OCI-LY1 (cell line): ENCODE measurements at regions not wholly inside any gene's neighbourhood (a gene's known extent, or its start where the extent isn't known, plus 50 kb on each side); places are given as distances from the start of the nearest gene placed in this dataset.

Experiments used
- H2AFZ ChIP-seq: fragments of 200-600 bp; sonication (generic), shearing (Covaris generic); 2 replicates; pipeline ENCODE4 v1.6.0; 2014; ENCODE audit warnings: antibody characterized with exemption, mild to moderate bottlenecking, low read length
- H3F3A ChIP-seq: fragments of 200-600 bp; sonication (generic), shearing (Covaris generic); 2 replicates; pipeline ENCODE4 v1.6.0; 2014; ENCODE audit warnings: mild to moderate bottlenecking, antibody characterized with exemption, low read length, moderate library complexity; ENCODE audit not compliant: insufficient read depth
- H3K27ac ChIP-seq: fragments of 200-600 bp; sonication (generic); 2 replicates; pipeline ENCODE4 v1.5.1; 2014; ENCODE audit warnings: low read length, mixed run types, mild to moderate bottlenecking, low read depth; ENCODE audit not compliant: poor library complexity, severe bottlenecking
- H3K27me3 ChIP-seq: fragments of 200-600 bp; sonication (generic); 2 replicates; pipeline ENCODE4 v1.6.0; 2014; ENCODE audit warnings: antibody characterized with exemption, mild to moderate bottlenecking, low read length, moderate library complexity; ENCODE audit not compliant: insufficient read depth
- H3K36me3 ChIP-seq: fragments of 200-600 bp; sonication (generic); 2 replicates; pipeline ENCODE4 v1.6.1; 2014; ENCODE audit warnings: mild to moderate bottlenecking, antibody characterized with exemption, low read length, moderate library complexity, mixed read lengths; ENCODE audit not compliant: insufficient read depth
- H3K4me1 ChIP-seq: fragments of 200-600 bp; sonication (generic); 2 replicates; pipeline ENCODE4 v1.5.1; 2014; ENCODE audit warnings: mild to moderate bottlenecking, low read length, moderate library complexity; ENCODE audit not compliant: insufficient read depth, severe bottlenecking
- H3K4me2 ChIP-seq: fragments of 200-600 bp; sonication (generic), shearing (Covaris generic); 2 replicates; pipeline ENCODE4 v1.6.1; 2014; ENCODE audit warnings: low read length
- H3K4me3 ChIP-seq: fragments of 200-600 bp; sonication (generic); 2 replicates; pipeline ENCODE4 v1.5.1; 2014; ENCODE audit warnings: low read length, low read depth, mild to moderate bottlenecking, mixed read lengths; ENCODE audit not compliant: poor library complexity, severe bottlenecking
- H3K79me2 ChIP-seq: fragments of 200-600 bp; shearing (Covaris generic); 2 replicates; pipeline ENCODE4 v1.6.1; 2016; ENCODE audit warnings: mixed run types, low read length, mixed read lengths; ENCODE audit not compliant: insufficient read depth
- H3K9ac ChIP-seq: fragments of 200-600 bp; sonication (generic), shearing (Covaris generic); 2 replicates; pipeline ENCODE4 v1.6.1; 2014; ENCODE audit warnings: mild to moderate bottlenecking, low read length, mixed read lengths
- H3K9me2 ChIP-seq: fragments of 200-600 bp; sonication (generic), shearing (Covaris generic); 2 replicates; pipeline ENCODE4 v1.6.1; 2014; ENCODE audit warnings: low read depth, mild to moderate bottlenecking, low read length, mixed read lengths
- H3K9me3 ChIP-seq: fragments of 200-600 bp; shearing (Covaris generic); 2 replicates; pipeline ENCODE4 v1.6.1; 2014; ENCODE audit warnings: low read length, mixed read lengths
- H4K20me1 ChIP-seq: fragments of 200-600 bp; sonication (generic), shearing (Covaris generic); 2 replicates; pipeline ENCODE4 v1.6.0; 2016; ENCODE audit warnings: mild to moderate bottlenecking, low read length; ENCODE audit not compliant: insufficient read depth
- CTCF ChIP-seq: fragments of 200-600 bp; sonication (generic), shearing (Covaris generic); IDR thresholded peaks from 2 replicates; pipeline ENCODE4 v1.5.1; 2017; ENCODE audit warnings: mild to moderate bottlenecking, antibody characterized with exemption, low read length, moderate library complexity, mixed read lengths
- EZH2 ChIP-seq: fragments of 200-600 bp; sonication (generic), shearing (Covaris generic); IDR thresholded peaks from 2 replicates; pipeline ENCODE4 v1.8.0; 2017; ENCODE audit warnings: borderline replicate concordance, mixed run types, mild to moderate bottlenecking, antibody characterized with exemption, low read length, moderate library complexity, mixed read lengths

- H3K9me3 ChIP-seq = no peaks in the 10 kb centered on the region
- H3K79me2 ChIP-seq = no peaks in the 10 kb centered on the region
- TF ChIP-seq CTCF (no peak), EZH2 (no peak)
- no peaks in the 10 kb centered on the region for H3K36me3 ChIP-seq
- H2AFZ ChIP-seq = no peak overlapping the region
- no peaks in the 10 kb centered on the region for H3K9me2 ChIP-seq
- H4K20me1 ChIP-seq = no peaks in the 10 kb centered on the region
- no peaks in the 10 kb centered on the region for H3K27me3 ChIP-seq
- no peaks in the 10 kb centered on the region for H3F3A ChIP-seq
- no peaks in the 10 kb centered on the region for H3K4me1 ChIP-seq
- no peak overlapping the region for H3K4me2 ChIP-seq
- no peak overlapping the region for H3K4me3 ChIP-seq
- H3K27ac ChIP-seq = no peak overlapping the region
- no peak overlapping the region for H3K9ac ChIP-seq
These were observed 508.6 kb upstream of the EPHA5 start for GRCh38 chr4:66178906-66179305.

DNA sequence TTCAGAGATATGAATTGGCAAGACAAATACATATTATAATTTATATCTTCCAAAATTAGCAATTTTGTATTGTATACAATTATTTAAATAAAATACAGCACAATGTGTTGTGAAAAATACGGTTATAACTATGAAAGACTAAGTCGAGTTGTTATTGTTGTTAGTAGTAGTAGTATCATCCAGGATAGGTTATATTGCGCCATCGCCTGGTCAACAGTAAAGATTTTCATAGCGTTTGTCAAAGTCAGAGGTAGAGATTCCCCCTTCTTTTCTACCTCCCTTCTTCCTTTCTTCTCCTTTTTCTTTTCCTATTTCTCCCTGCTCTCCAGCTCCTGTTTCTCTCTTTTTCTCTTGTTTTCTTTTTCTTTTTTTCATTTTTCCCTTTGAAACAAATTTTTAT is 499.1 kb upstream of the EPHA5 start:
- no peaks in the 10 kb centered on the region for H3K27me3 ChIP-seq
- no peaks in the 10 kb centered on the region for H3F3A ChIP-seq
- H3K79me2 ChIP-seq = no peaks in the 10 kb centered on the region
- no peaks in the 10 kb centered on the region for H3K36me3 ChIP-seq
- no peak overlapping the region for H3K4me2 ChIP-seq
- H3K4me1 ChIP-seq = no peaks in the 10 kb centered on the region
- no peak overlapping the region for H2AFZ ChIP-seq
- no peak overlapping the region for H3K9ac ChIP-seq
- no peaks in the 10 kb centered on the region for H3K9me3 ChIP-seq
- no peak overlapping the region for H3K27ac ChIP-seq
- TF ChIP-seq EZH2 (no peak), CTCF (peak; percentile 35)
- no peaks in the 10 kb centered on the region for H3K9me2 ChIP-seq
- no peaks in the 10 kb centered on the region for H4K20me1 ChIP-seq
- H3K4me3 ChIP-seq = no peak overlapping the region

DNA sequence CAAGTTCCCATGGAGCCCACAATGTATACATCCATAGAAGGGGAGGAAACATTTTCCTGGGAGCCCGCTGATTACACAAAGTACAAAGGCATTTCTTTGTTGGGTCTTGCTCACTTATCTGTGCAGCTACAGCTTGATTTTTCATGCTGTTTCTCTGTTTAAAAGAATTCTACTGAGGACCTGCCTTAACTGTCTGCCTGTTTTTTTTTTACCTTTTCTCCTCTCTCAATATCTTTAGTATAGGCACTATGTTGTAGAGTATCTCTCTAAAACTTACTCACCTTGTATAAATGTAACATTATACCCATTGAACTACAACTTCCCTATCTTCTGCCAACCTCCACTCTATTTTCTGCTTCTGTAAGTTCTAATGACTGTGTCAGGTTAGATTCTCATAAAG is 494.6 kb upstream of the EPHA5 start:
- H3K36me3 ChIP-seq = no peaks in the 10 kb centered on the region

More for the DNA sequence above, 494.6 kb upstream of the EPHA5 start:
- no peak overlapping the region for H3K4me2 ChIP-seq
- H2AFZ ChIP-seq = no peak overlapping the region
- no peaks in the 10 kb centered on the region for H3F3A ChIP-seq
- H3K4me1 ChIP-seq = no peaks in the 10 kb centered on the region
- TF ChIP-seq CTCF (no peak), EZH2 (no peak)
- H3K27ac ChIP-seq = no peak overlapping the region
- H3K4me3 ChIP-seq = no peak overlapping the region
- no peak overlapping the region for H3K9ac ChIP-seq
- no peaks in the 10 kb centered on the region for H4K20me1 ChIP-seq
- H3K27me3 ChIP-seq = no peaks in the 10 kb centered on the region
- H3K9me2 ChIP-seq = no peaks in the 10 kb centered on the region
- no peaks in the 10 kb centered on the region for H3K79me2 ChIP-seq
- H3K9me3 ChIP-seq = no peaks in the 10 kb centered on the region
